Neural progenitor cell (in vitro differentiated cells): ENCODE measurements at regions not wholly inside any gene's neighbourhood (a gene's known extent, or its start where the extent isn't known, plus 50 kb on each side); places are given as distances from the start of the nearest gene placed in this dataset.

ENCODE experiments used
- CTCF ChIP-seq: fragments of 200-600 bp; sonication (generic); IDR thresholded peaks from 2 replicates; pipeline ENCODE4 v1.5.1; 2017; ENCODE audit warnings: antibody characterized with exemption, mild to moderate bottlenecking
- EZH2 ChIP-seq: fragments of 200-600 bp; sonication (generic); IDR thresholded peaks from 2 replicates; pipeline ENCODE4 v1.6.1; 2017; ENCODE audit warnings: antibody characterized with exemption, mild to moderate bottlenecking, moderate library complexity

GRCh38 chr1:24984300-24984699 is 54.2 kb upstream of the RUNX3 start:
- TF ChIP-seq CTCF: no peak
- no peak for TF ChIP-seq EZH2
